Myocyte (in vitro differentiated cells): ENCODE measurements at regions not wholly inside any gene's neighbourhood (a gene's known extent, or its start where the extent isn't known, plus 50 kb on each side); places are given as distances from the start of the nearest gene placed in this dataset. TPM values are rescaled to one million over a fixed set of nuclear protein-coding genes. Genes with fewer than 3 reads are reported as not detected.

Experiments used
- DNase-seq: peaks from one replicate; pipeline ENCODE4 v3.0.0-alpha.2; 2012; ENCODE audit warnings: low read depth
- microRNA-seq: library from miRNA; unstranded; fragments of <30 nt; microRNA quantifications from one replicate; pipeline ENCODE4, GENCODE V29; 2016

- no peak for DNase-seq
Measured at GRCh38 chr6:33865478-33866077, 61.8 kb upstream of the MLN start.

GRCh38 chr6:33863723-33864440 is 60.1 kb upstream of the MLN start:
- DNase-seq = no peak

GRCh38 chr6:33863084-33863483 is 59.3 kb upstream of the MLN start:
- no peak for DNase-seq

GRCh38 chr6:33862536-33862935 is 58.7 kb upstream of the MLN start:
- DNase-seq = no peak

GRCh38 chr6:33861722-33862121 is 57.9 kb upstream of the MLN start:
- DNase-seq = no peak

GRCh38 chr6:33860706-33861474 is 57.1 kb upstream of the MLN start:
- peak; percentile 47 for DNase-seq

- no peak for DNase-seq
Measured at GRCh38 chr6:33860006-33860405, 56.2 kb upstream of the MLN start.

- no peak for DNase-seq
Measured at GRCh38 chr6:33858804-33859505, 55.2 kb upstream of the MLN start.

- DNase-seq = peak; percentile 36
Measured at GRCh38 chr6:33857932-33858475, 54.2 kb upstream of the MLN start.

- no peak for DNase-seq
Measured at GRCh38 chr6:33857093-33857931, 53.5 kb upstream of the MLN start.

- no peak for DNase-seq
Measured at GRCh38 chr6:33856655-33857054, 52.9 kb upstream of the MLN start.

- DNase-seq = no peak
Measured at GRCh38 chr6:33856031-33856590, 52.3 kb upstream of the MLN start.

GRCh38 chr6:33854572-33855030 is 50.8 kb upstream of the MLN start:
- DNase-seq = peak; percentile 43

GRCh38 chr6:33853736-33854135 is 49.9 kb upstream of the MLN start:
- DNase-seq = no peak

Small RNA genes lying in the stretch of these regions (microRNA-seq; reads per million reads assigned to microRNA genes)
- not detected for gene MIR7159
